ENCODE measurements at regions not wholly inside any gene's neighbourhood (a gene's known extent, or its start where the extent isn't known, plus 50 kb on each side); places are given as distances from the start of the nearest gene placed in this dataset.
"Not testable (repeated sequence)": the region's sequence is repeated elsewhere in the genome, so short reads cannot be mapped to it uniquely, and the experiment has no call there.

DNA sequence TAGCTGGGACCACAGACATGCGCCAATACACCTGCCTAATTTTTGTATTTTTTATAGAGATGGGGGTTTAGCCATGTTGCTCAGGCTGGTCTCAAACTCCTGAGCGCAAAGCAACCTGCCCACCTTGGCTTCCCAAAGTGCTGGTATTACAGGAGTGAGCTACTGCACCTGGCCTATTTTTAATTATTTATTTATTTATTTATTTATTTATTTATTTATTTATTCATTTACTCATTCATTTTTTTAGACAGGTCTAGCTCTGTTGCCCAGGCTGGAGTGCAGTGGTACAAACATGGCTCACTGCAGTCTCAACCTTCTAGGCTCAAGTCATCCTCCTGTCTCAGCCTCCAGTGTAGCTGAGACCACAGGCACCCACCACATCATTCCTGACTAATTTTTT is 434.3 kb downstream of the DOK5 start:
- DNase-seq = no peak

- not testable (repeated sequence) for DNase-seq
These were observed 430.7 kb downstream of the DOK5 start for GRCh38 chr20:54906134-54906533.

DNA sequence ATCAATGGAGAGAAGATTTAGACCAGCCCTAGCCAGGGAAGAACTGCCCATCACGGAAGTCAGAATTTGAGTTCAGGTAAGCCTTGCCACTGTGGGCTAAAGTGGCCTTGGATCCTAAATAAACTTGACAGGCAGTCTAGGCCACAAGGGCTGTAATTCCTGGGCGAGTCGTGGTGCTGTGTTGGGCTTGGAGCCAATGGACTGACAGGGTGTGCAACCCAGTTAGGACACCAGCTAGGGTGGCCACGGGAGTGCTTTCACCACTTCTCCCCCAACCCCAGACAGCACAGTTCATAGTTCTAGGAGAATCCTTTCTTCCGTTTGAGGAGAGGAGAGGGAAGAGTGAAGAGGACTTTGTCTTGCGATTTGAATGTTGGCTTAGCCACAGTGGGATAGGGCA is 422.4 kb downstream of the DOK5 start:
- DNase-seq = no peak

DNA sequence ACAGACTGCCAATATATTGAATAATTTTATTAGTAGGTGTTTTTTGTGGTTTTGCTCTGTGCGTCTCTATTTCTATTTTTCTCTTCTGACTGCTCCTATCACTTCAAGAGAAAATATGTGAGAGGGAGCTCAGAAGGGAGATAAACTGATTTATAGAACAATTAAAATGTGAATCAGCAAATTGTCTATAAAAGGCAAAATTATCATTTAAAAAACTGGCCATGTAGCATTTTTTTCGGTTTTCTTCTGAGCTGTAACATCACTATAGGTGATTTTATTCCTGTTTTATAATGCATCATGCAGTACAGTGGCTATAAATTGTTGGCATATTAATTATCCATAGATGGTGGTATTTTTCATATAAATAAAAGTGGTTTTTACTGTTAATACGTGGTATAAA is 416.5 kb downstream of the DOK5 start:
- DNase-seq = no peak

DNA sequence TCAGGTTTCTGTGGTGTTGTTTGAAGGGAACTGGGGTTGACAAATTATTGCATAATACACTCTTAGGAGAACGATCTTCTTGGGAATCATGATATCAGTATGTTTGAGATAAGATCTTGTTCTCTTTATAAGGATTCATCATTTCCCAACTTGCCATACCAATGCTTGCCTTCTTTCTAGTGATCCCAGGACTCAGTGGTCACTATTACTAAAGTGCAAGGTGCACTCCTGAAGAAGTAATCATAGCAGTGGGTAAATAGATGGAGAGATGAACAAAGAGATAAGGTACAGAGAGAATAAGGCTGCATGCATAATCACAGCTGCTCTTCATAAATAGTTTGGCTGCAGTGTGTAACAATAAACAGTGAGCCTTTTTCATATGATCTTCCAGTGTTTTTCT is 404.0 kb downstream of the DOK5 start:
- no peak for DNase-seq

DNA sequence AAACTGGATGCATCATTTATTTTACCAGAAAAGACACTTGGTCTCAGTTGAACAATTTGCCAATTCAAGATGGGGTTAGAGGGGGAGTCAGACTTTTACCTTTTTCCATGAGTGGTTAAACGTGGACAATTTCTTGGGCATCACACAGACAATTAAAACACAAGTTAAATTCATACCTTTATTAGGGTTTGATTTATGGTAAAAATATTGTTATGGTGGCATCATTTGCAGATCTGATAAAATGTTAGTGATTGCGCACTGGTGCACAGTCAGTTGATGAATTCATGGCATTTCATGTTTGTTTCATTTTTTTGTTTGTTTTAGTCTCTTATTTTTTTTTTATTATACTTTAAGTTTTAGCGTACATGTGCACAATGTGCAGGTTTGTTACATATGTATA is 399.9 kb downstream of the DOK5 start:
- no peak for DNase-seq

DNA sequence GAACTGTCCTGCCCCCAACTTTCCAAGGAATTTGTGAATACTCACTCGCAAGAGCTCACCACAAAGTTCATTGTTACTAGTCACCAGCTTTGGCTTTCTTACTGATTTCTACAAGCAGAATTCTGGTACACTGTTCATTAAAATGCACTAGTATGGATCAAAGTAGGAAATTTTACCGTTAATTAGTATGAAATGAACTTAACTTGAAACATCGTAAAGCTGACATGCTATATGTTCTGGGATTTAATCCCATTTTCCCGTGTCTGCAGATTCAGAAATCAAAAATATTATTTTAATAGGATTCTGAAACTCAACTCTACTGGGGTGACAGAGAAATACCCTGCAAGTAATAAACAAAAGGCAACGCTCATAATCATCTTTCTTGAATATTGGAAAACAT is 399.3 kb downstream of the DOK5 start:
- DNase-seq = no peak

DNA sequence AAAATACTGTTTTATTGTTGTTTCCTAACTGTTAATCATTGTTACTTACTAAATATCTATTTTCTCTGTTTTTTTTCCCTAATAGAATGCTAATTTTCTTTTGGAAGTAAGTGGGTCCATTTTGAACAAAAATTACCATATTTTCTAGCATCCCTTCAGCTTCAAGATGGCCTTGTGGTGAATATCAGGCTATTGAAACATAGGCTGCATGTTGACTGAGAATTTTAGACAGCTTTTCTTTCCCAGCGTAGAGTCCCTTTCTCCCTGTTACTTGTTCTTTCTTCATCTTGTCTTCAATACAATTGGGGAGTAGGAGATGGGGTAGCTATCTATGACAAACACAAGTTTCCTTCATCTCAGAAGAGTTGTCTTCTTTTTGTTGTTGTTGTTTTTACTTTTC is 397.0 kb downstream of the DOK5 start:
- no peak for DNase-seq

DNA sequence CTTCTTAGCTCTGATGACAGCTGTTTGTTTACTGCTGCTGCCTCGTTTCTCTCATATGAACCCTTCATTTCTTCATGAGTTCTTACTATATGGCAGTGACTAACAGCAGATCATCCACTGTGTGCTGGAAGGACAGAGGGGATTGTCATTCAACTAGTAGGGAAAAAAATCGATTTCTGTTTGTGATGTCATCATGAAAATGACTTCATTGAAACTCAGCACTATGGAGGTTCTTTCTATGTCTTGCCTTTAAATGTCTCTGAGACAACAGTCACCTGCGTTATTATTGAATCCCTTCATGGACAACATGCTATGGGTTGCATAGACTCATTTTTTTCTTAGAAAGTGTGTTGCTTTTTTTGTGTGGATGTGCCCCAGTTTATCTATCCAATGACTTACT is 394.4 kb downstream of the DOK5 start:
- no peak for DNase-seq

DNA sequence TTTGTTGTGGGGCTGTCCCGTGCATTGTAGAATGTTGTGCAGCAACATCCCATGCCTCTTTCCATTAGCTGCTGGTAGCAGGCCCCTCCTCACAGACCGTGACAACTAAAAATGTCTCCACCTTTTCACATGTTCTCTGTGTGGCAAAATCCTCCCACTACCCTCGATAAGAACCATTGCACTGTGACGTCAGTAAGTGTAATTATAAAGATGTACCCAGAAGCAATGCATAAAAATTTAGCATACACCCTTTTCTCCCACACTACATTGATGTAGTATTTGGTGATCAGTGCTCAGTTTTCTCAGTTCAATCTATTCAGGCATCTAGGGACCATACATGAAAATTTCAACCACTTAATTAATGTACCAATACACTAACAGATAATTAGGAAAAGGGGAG is 389.9 kb downstream of the DOK5 start:
- no peak for DNase-seq

GRCh38 chr20:54860716-54861115 is 385.3 kb downstream of the DOK5 start:
- no peak for DNase-seq

GRCh38 chr20:54856202-54856601 is 380.8 kb downstream of the DOK5 start:
- DNase-seq = no peak

- no peak for DNase-seq
These were observed 374.3 kb downstream of the DOK5 start for GRCh38 chr20:54849741-54850140.

DNA sequence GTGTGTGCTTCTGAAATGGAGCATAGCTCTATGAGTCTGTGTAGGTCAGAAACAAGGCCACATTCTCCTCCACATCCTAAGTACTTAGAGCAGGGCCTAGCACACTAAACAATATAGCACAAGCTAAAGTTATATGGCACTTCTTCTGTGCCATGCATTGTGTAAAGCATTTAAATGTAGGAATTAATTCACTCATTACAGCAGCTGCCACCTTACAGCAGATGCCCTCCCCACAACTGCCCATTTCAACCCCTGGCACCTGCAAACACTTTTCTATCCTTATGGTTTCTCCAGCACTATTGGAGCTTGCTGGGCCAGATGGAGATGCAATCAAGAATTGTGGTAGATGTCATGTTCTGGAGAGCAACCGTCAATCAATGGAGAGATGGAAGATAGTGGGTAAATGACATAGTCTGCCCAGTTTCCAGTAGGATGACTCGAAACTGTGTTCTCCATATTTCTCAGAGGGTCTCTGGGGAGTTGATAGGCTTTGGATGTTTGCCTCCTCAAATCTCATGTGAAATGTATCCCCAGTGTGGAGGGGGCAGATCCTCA is 373.7 kb downstream of the DOK5 start:
- no peak for DNase-seq

- DNase-seq = no peak
These were observed 372.9 kb downstream of the DOK5 start for GRCh38 chr20:54848262-54848661.

- no peak for DNase-seq
These were observed 371.6 kb downstream of the DOK5 start for GRCh38 chr20:54846948-54847347.

- DNase-seq = no peak
These were observed 369.0 kb downstream of the DOK5 start for GRCh38 chr20:54844346-54844745.

GRCh38 chr20:54843865-54844264 is 368.5 kb downstream of the DOK5 start:
- no peak for DNase-seq

- no peak for DNase-seq
These were observed 368.0 kb downstream of the DOK5 start for GRCh38 chr20:54843431-54843830.

DNA sequence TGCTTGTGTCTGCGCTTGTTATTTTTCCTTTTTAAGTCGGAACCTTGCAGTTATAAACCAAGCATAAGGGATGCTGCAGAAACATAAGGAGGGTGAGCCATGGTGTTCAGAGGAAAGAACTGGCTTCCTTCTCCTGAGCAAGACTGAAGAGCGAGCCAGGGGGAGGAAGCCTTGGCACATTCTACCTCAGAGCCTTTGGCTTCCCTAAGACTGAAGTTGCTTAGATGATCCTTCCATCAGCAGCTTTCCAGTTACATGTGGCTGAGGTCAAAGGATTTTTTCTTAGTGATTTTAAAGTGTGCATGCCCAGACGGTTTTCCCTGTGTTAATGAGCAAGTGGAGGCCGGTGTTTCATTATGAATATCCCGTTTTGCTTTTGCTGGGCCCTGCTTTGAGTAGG is 363.8 kb downstream of the DOK5 start:
- DNase-seq = no peak

DNA sequence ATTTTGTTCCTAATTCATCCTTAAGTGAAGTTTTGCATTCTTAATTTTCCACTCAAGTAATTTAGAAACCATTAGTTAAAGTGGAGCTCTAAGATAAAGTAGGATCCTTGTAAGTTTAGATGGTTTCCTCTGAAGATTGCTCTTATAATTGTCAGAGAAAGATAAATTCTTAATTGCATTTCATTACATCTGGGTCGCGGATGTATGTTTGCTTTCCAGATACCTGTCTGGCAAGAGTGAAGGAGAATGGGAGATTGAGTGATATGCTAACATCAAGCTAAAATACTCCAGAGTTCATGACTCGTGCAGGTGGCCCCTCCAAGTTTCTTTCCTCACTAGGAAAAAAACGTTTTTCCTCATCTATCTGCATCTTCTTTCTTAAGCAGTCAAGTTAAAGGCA is 361.8 kb downstream of the DOK5 start:
- no peak for DNase-seq

DNA sequence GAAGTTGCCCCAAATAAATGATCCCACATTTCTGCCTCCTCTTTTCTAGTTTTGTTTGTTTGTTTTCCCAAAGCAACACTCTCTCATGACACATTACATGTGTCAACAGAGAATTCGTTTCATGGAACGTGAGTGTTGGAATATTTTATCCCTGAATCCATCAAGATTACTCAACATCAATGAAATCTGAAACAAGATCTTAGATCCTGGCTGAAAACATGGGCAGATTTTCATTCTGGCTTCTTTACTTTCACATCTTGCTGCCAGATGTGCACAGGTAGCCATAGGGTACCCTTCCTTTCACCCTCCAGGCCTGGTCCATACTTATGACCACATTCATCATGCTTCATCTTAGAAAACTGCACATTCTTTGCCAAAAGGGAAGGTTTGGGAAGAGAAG is 347.0 kb downstream of the DOK5 start:
- no peak for DNase-seq

GRCh38 chr20:54820392-54820791 is 345.0 kb downstream of the DOK5 start:
- DNase-seq = no peak

DNA sequence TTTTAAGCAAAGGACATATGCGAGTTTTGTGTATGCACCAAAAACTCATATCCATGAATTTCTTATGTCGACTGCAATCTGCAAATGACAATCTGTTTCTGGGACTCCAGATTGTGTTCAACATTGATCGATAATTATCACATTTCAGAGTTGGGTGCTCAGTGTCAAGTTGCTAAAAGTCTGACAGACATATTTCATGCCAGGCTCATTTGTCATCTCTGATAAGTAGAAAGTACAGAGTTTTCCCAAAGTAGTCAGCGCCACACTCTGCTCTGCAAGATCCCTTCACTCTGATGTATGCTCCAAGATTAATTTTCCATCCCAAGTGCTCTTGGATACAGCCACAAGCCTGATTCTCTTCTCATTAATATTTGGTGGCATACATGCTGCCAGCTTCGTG is 331.1 kb downstream of the DOK5 start:
- no peak for DNase-seq

GRCh38 chr20:54794874-54795273 is 319.5 kb downstream of the DOK5 start:
- no peak for DNase-seq

DNA sequence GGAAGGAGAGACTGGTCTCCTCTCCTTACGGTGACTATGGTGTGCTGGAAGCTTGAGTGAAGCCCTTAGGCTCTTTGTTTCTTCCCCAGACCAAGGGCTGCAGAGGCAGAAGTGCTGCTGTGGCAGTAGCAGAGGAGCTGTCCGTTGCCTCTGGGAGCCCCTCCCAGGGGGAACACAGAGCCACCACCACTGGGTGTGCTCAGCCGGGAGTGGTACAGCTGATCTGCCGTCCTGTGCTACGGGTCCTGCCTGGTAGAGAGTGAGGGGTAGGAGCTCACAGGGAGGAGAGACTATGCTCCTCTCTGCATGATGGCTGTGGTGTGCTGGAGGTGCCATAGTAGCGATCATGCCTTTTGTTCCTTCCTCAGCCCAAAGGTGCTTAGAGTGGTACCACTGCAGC is 318.7 kb downstream of the DOK5 start:
- no peak for DNase-seq

Data from COR-L47 (cell line).